ENCODE measurements at regions not wholly inside any gene's neighbourhood (a gene's known extent, or its start where the extent isn't known, plus 50 kb on each side); places are given as distances from the start of the nearest gene placed in this dataset.

DNA sequence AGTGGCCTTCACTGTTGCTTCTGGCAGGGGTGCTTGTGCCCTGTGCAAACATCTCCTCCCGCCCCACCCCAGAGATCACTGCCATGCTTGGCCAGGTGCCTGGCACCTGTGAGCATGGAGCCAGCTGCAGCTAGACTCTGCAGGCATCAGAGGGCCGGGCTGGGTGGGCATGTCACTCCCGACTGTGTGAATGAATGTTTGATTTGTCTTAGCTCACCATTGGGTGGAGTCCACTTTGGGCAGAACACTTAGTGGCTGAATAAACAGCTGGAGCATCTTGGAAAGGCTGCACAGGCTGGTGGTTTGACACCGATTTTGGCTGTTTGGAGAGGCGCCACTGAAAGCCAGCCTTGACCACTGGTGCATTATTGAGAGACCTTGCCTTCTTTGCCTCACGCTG lies 267.3 kb downstream of the DLEU7 start:
- TF ChIP-seq, protein P1, sequence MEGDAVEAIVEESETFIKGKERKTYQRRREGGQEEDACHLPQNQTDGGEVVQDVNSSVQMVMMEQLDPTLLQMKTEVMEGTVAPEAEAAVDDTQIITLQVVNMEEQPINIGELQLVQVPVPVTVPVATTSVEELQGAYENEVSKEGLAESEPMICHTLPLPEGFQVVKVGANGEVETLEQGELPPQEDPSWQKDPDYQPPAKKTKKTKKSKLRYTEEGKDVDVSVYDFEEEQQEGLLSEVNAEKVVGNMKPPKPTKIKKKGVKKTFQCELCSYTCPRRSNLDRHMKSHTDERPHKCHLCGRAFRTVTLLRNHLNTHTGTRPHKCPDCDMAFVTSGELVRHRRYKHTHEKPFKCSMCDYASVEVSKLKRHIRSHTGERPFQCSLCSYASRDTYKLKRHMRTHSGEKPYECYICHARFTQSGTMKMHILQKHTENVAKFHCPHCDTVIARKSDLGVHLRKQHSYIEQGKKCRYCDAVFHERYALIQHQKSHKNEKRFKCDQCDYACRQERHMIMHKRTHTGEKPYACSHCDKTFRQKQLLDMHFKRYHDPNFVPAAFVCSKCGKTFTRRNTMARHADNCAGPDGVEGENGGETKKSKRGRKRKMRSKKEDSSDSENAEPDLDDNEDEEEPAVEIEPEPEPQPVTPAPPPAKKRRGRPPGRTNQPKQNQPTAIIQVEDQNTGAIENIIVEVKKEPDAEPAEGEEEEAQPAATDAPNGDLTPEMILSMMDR (IDR thresholded peaks at IDR 0.05; ENCODE audit: borderline replicate concordance, insufficient read depth, low read depth, low read length): no peak
- no peak overlapping the region for H3K4me3 ChIP-seq (ENCODE audit: low read depth, low read length)

DNA sequence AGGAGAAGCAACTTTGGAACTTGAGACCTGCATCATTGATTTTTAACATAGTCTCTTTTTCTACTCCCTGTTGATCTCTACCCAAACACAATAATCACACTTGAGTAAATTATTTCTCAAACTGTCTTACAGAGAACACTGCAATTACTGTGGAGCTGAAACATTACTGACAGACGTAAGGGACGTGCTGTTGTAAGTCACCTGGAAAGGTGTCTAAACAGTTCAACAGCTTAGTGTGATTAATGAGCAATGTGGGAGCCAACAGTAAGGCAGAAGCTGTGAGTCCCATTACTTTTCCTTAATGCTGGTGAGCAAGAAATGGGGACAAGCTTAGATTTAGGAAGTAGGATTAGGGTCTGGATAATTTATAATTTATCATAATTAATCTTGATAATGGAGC lies 265.7 kb downstream of the DLEU7 start:
- TF ChIP-seq, protein P1 (IDR thresholded peaks at IDR 0.05; ENCODE audit: borderline replicate concordance, insufficient read depth, low read depth, low read length): no peak
- no peak overlapping the region for H3K4me3 ChIP-seq (ENCODE audit: low read depth, low read length)

DNA sequence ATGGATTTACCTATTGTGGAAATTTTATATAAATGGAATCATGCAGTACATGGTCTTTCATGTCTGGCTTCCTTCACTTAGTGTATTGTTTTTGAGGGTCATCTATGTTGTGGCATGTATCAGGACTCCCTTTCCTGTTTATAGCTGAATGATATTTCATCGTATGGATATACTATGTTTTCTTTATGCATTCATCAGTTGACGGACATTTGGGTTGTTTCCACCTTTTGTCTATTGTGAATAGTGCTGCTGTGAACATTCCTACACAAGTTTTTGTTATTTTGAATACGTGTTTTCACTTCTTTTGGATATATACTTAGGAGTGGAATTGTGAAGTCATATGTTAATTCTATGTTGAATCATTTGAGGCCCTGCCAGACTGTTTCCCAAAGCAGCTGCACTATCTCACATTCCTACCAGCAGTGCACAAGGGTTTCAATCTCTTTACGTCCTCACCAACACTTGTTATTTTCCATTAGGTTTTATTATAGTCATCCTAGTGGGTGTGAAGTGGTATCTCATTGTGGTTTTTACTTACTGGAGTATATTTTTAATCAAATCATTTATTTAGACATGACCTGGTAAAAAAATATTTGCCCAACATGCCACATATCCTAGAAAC lies 262.7 kb downstream of the DLEU7 start:
- TF ChIP-seq, protein P1 (IDR thresholded peaks at IDR 0.05; ENCODE audit: borderline replicate concordance, insufficient read depth, low read depth, low read length): no peak
- H3K4me3 ChIP-seq (ENCODE audit: low read depth, low read length): no peak overlapping the region

DNA sequence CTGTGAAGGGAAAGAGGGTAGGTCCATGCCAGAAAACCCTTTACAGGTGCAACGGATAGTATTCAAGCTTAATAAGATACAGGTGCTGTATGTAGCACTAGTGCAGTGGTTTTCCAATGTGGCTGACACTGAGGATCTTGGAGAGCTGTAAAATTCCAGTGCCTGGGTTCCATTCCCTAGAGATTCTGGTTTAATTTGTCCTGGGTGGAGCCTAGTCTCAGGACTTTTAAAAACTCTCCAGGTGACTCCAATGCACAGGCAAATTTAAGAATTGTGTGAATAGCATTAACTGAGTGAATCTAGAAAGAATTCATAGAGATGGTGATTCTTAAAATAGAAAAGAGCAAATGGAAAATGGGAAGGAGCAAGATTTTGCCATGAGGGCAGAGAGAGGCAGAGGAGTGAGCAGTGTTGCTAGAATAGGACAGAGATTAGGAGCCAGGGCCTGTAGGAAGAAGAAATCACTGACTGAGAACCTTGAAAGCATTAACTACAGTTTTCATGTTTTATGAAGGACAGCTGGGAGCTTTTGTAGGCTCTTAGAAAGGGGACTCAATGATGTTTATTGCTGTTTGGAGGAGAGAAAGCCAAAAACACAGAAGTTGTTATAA lies 261.8 kb downstream of the DLEU7 start:
- TF ChIP-seq, protein P1 (IDR thresholded peaks at IDR 0.05; ENCODE audit: borderline replicate concordance, insufficient read depth, low read depth, low read length): no peak
- H3K4me3 ChIP-seq (ENCODE audit: low read depth, low read length): no peak overlapping the region

DNA sequence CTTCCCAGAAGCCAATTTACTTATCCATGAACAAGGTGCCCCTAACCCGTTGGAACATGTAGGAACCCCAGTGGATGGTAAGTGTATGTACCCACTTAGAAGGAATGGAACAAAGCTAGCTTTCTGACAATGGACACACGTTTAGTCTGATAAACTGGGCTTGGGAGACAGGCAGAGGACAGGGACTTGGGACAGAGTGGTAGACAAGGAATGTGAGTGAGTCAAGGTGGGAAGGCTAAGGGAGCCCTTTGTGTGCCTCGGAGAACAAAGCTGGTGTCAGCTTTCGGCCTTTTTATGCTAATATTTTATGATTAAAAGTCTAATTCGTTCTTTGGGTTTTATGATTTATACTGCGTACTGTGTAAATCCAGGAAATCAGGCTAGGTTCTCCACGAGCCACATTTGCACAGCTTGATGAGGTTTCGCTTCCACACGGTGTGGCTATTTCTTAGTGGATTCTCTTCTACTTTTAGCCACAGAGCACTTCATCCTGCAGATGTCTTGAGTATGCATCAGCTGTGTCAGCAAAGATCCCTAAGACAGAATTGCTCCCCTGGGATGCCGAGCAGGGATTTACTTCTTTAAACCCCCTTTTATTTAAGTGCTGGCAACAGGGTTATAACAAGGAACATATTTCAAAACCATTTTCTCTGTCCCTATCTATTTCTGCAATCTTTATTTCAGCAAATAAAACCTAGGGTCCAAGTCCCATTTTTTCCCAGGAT lies 258.5 kb downstream of the DLEU7 start:
- TF ChIP-seq, protein P1 (IDR thresholded peaks at IDR 0.05; ENCODE audit: borderline replicate concordance, insufficient read depth, low read depth, low read length): no peak
- no peak overlapping the region for H3K4me3 ChIP-seq (ENCODE audit: low read depth, low read length)

DNA sequence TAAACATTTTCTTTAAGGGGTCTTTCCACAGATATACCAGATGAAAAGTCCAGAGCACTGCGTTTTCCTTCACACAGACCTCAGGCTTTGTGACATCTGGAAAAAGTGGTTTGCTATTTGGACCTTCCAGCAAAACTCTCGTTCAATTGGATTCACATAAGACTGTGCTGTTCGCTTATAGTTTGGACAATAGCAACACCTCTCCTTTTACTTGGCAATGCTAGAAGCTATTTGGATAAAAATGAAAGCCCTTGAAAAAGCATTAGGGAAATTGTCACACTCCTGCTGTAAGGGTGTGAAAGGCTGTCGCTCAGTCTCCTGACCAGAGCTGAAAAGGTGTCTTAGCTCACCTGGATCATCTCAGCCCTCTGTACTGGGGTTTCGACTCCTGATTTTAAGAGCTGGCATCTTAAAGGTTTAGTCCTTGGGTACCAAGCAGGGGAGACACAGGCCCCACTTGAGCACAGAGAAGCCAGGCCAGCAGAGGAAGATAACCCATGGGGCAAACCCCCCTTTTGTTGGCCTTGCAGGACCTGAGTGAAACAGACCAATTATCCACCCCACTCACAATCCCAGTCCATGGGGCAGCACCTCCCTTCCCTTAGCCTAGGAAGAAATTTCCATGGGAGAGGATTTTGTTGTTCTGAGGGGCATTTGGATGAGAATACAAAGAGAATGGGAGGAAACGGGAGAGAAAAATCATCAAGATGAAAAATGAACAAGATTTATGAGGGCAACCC lies 257.6 kb downstream of the DLEU7 start:
- TF ChIP-seq, protein P1 (IDR thresholded peaks at IDR 0.05; ENCODE audit: borderline replicate concordance, insufficient read depth, low read depth, low read length): no peak
- H3K4me3 ChIP-seq (ENCODE audit: low read depth, low read length): no peak overlapping the region
